EH (cell line): ENCODE measurements at regions not wholly inside any gene's neighbourhood (a gene's known extent, or its start where the extent isn't known, plus 50 kb on each side); places are given as distances from the start of the nearest gene placed in this dataset.
"Not testable (repeated sequence)": the region's sequence is repeated elsewhere in the genome, so short reads cannot be mapped to it uniquely, and the experiment has no call there.

Experiments
- DNase-seq: peaks from one replicate; pipeline ENCODE4 v3.0.0-alpha.2; 2015; ENCODE audit warnings: low read depth

- no peak for DNase-seq
These were observed 578.6 kb downstream of the PYDC2 start for GRCh38 chr3:192039593-192039992.

- no peak for DNase-seq
These were observed 579.5 kb downstream of the PYDC2 start for GRCh38 chr3:192040282-192041043.

- DNase-seq, result no peak
These were observed 581.2 kb downstream of the PYDC2 start for GRCh38 chr3:192042116-192042515.

- DNase-seq, result no peak
These were observed 593.9 kb downstream of the PYDC2 start for GRCh38 chr3:192054881-192055280.

GRCh38 chr3:192055946-192056345, 595.0 kb downstream of the PYDC2 start:
- no peak for DNase-seq

GRCh38 chr3:192057261-192057660, 596.3 kb downstream of the PYDC2 start:
- no peak for DNase-seq

- DNase-seq, result no peak
These were observed 599.3 kb downstream of the PYDC2 start for GRCh38 chr3:192060160-192060781.

- no peak for DNase-seq
These were observed 600.5 kb downstream of the PYDC2 start for GRCh38 chr3:192061426-192061825.

GRCh38 chr3:192062186-192062585, 601.2 kb downstream of the PYDC2 start:
- DNase-seq, result no peak

- no peak for DNase-seq
These were observed 602.6 kb downstream of the PYDC2 start for GRCh38 chr3:192063570-192063969.

- no peak for DNase-seq
These were observed 604.0 kb downstream of the PYDC2 start for GRCh38 chr3:192064959-192065358.

GRCh38 chr3:192066253-192066652, 605.3 kb downstream of the PYDC2 start:
- not testable (repeated sequence) for DNase-seq

GRCh38 chr3:192068464-192069254, 607.7 kb downstream of the PYDC2 start:
- no peak for DNase-seq

- no peak for DNase-seq
These were observed 617.0 kb downstream of the PYDC2 start for GRCh38 chr3:192077795-192078497.

- no peak for DNase-seq
These were observed 618.1 kb downstream of the PYDC2 start for GRCh38 chr3:192079098-192079497.

GRCh38 chr3:192080336-192080735, 619.4 kb downstream of the PYDC2 start:
- no peak for DNase-seq

GRCh38 chr3:192082730-192083660, 622.0 kb downstream of the PYDC2 start:
- DNase-seq, result no peak
